Tibial artery (tissue), 4 donors: ENCODE measurements at regions not wholly inside any gene's neighbourhood (a gene's known extent, or its start where the extent isn't known, plus 50 kb on each side); places are given as distances from the start of the nearest gene placed in this dataset.

Experiments
- DNase-seq, 2 donors: peaks; one replicate each; pipeline ENCODE4 v3.0.0-alpha.2; 2019
- H3K27ac ChIP-seq, 2 donors: fragments of 200-600 bp; sonication (generic) in 1 of 2; 1 replicate in 1 of 2; 2 replicates in 1 of 2; pipeline ENCODE4 v1.5.1; 2018 to 2019; ENCODE audit warnings: mild to moderate bottlenecking in 1 of 2
- H3K27me3 ChIP-seq, 2 donors: fragments of 200-600 bp; sonication (generic) in 1 of 2; one replicate each; pipeline versions ENCODE4 v1.5.1 to v1.6.0; 2016 to 2019
- H3K36me3 ChIP-seq, 3 donors: fragments of 200-600 bp; sonication (generic) in 2 of 3; one replicate each; pipeline ENCODE4 v1.5.1; 2016 to 2019; ENCODE audit warnings: mild to moderate bottlenecking in 2 of 3
- H3K4me1 ChIP-seq, 4 donors: fragments of 200-600 bp; sonication (generic) in 2 of 4; 1 replicate in 3 of 4; 2 replicates in 1 of 4; pipeline ENCODE4 v1.5.1; 2016 to 2019
- H3K4me3 ChIP-seq, 2 donors: fragments of 200-600 bp; sonication (generic) in 1 of 2; 1 replicate in 1 of 2; 2 replicates in 1 of 2; pipeline ENCODE4 v1.5.1; 2018 to 2019; ENCODE audit warnings: mild to moderate bottlenecking in 2 of 2
- H3K9me3 ChIP-seq, 3 donors: fragments of 200-600 bp; sonication (generic) in 1 of 3; one replicate each; pipeline ENCODE4 v1.5.1; 2016 to 2019
- CTCF ChIP-seq, 2 experiments: fragments of 200-600 bp in 1 of 2; fragments of 450-650 bp in 1 of 2; IDR thresholded peaks; one replicate each; pipeline ENCODE4 v1.5.1; 2017 to 2019; ENCODE audit warnings: antibody characterized with exemption in 2 of 2, mild to moderate bottlenecking in 1 of 2, moderate library complexity in 1 of 2
- intact Hi-C: fragments of 100-400 bp; cut with DNase I; formaldehyde crosslinking; loops from one replicate; pipeline ENCODE4 v1.15.0; 2023; ENCODE audit warnings: low total_unique reads

- Histone ChIP-seq H3K27ac (no peak overlapping the region), H3K27me3 (no peaks in the 10 kb centered on the region), H3K4me1 (no peaks in the 10 kb centered on the region), H3K36me3 (no peaks in the 10 kb centered on the region), H3K9me3 (peaks cover 0 to 9% (median 8%) of the 10 kb centered on the region in 3 donors), H3K4me3 (no peak overlapping the region)
- DNase-seq, result no peak
- intact Hi-C loops, result no loop called here
- TF ChIP-seq CTCF (IDR thresholded peaks at IDR 0.05), result no peak
These were observed 184.0 kb downstream of the HUNK start for GRCh38 chr21:32056791-32057190.

DNA sequence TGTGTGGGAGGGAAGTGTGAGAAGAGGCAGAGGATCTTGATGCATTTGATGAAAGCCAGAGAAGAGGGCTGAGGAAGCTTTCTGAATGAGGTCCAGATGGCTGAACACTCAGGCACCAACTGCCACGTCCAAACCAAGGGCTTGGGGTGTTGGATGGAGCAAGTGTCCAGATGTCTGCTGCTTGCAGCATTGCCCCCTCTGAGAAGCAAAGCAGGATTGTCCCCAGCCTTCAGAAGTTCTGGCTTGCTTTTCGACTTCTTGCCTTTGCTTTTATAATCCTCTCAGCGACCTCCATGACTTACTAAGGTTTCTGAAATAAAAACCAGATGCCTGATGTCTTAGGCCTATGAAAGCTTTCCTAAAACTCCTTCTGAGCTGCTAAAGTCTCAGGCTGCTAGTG lies 182.5 kb downstream of the HUNK start:
- no peak for DNase-seq
- Histone ChIP-seq H3K36me3 (no peaks in the 10 kb centered on the region), H3K27ac (no peak overlapping the region), H3K4me1 (no peaks in the 10 kb centered on the region), H3K27me3 (no peaks in the 10 kb centered on the region), H3K9me3 (peaks cover 0 to 16% (median 11%) of the 10 kb centered on the region in 3 donors), H3K4me3 (no peak overlapping the region)
- TF ChIP-seq CTCF (IDR thresholded peaks at IDR 0.05), result no peak
- intact Hi-C loops, result no loop called here
